MM.1S (cell line): ENCODE measurements at regions not wholly inside any gene's neighbourhood (a gene's known extent, or its start where the extent isn't known, plus 50 kb on each side); places are given as distances from the start of the nearest gene placed in this dataset.
"Not testable (repeated sequence)": the region's sequence is repeated elsewhere in the genome, so short reads cannot be mapped to it uniquely, and the experiment has no call there.

Source experiments
- DNase-seq: peaks from one replicate; pipeline ENCODE4 v3.0.0-alpha.2; 2015
- H2AFZ ChIP-seq: fragments of 300-600 bp; sonication (generic); 2 replicates; pipeline ENCODE4 v1.6.0; 2016; ENCODE audit warnings: antibody characterized with exemption, low read length
- H3F3A ChIP-seq: fragments of 300-600 bp; sonication (generic); 2 replicates; pipeline ENCODE4 v1.6.1; 2016; ENCODE audit warnings: mild to moderate bottlenecking, antibody characterized with exemption, low read length, moderate library complexity, mixed read lengths; ENCODE audit not compliant: insufficient read depth
- H3K27ac ChIP-seq: fragments of 300-600 bp; sonication (generic); 2 replicates; pipeline ENCODE4 v1.5.1; 2016; ENCODE audit warnings: mild to moderate bottlenecking, low read length
- H3K27me3 ChIP-seq: fragments of 300-600 bp; sonication (generic); replicated peaks from 2 replicates; pipeline ENCODE4 v1.6.0; 2016; ENCODE audit warnings: low read length; ENCODE audit not compliant: insufficient read depth
- H3K36me3 ChIP-seq: fragments of 300-600 bp; sonication (generic); replicated peaks from 2 replicates; pipeline ENCODE4 v1.6.1; 2016; ENCODE audit warnings: mild to moderate bottlenecking, low read length, mixed read lengths; ENCODE audit not compliant: insufficient read depth
- H3K4me1 ChIP-seq: fragments of 300-600 bp; sonication (generic); 2 replicates; pipeline ENCODE4 v1.6.1; 2016; ENCODE audit warnings: low read length, mixed read lengths
- H3K4me2 ChIP-seq: fragments of 300-600 bp; sonication (generic); 2 replicates; pipeline ENCODE4 v1.6.0; 2016; ENCODE audit warnings: low read depth, low read length
- H3K4me3 ChIP-seq: fragments of 300-600 bp; sonication (generic); 2 replicates; pipeline ENCODE4 v1.5.1; 2016; ENCODE audit warnings: low read length, mixed read lengths
- H3K79me2 ChIP-seq: fragments of 300-600 bp; sonication (generic); 2 replicates; pipeline ENCODE4 v1.6.1; 2016; ENCODE audit warnings: mixed run types, low read length, mixed read lengths
- H3K9ac ChIP-seq: fragments of 300-600 bp; sonication (generic); 2 replicates; pipeline ENCODE4 v1.6.1; 2016; ENCODE audit warnings: low read length, mixed read lengths
- H3K9me2 ChIP-seq: fragments of 300-600 bp; sonication (generic); replicated peaks from 2 replicates; pipeline ENCODE4 v1.6.1; 2016; ENCODE audit warnings: mild to moderate bottlenecking, low read length, mixed read lengths; ENCODE audit not compliant: insufficient read depth
- H3K9me3 ChIP-seq: fragments of 300-600 bp; sonication (generic); replicated peaks from 2 replicates; pipeline ENCODE4 v1.6.1; 2016; ENCODE audit warnings: mild to moderate bottlenecking, low read length, mixed read lengths; ENCODE audit not compliant: insufficient read depth
- H4K20me1 ChIP-seq: fragments of 300-600 bp; sonication (generic); 2 replicates; pipeline ENCODE4 v1.6.1; 2016; ENCODE audit warnings: mild to moderate bottlenecking, low read length, moderate library complexity, mixed read lengths; ENCODE audit not compliant: insufficient read depth
- EZH2 ChIP-seq: fragments of 300-600 bp; sonication (generic); optimal IDR thresholded peaks from 2 replicates; pipeline ENCODE3; 2017; ENCODE audit warnings: low read depth, mild to moderate bottlenecking, antibody characterized with exemption, low read length, mixed read lengths
- EZH2phosphoT487 ChIP-seq: fragments of 300-600 bp; sonication (generic); IDR thresholded peaks from 2 replicates; pipeline ENCODE4 v1.6.1; 2018; ENCODE audit warnings: antibody characterized with exemption, low read length

DNA sequence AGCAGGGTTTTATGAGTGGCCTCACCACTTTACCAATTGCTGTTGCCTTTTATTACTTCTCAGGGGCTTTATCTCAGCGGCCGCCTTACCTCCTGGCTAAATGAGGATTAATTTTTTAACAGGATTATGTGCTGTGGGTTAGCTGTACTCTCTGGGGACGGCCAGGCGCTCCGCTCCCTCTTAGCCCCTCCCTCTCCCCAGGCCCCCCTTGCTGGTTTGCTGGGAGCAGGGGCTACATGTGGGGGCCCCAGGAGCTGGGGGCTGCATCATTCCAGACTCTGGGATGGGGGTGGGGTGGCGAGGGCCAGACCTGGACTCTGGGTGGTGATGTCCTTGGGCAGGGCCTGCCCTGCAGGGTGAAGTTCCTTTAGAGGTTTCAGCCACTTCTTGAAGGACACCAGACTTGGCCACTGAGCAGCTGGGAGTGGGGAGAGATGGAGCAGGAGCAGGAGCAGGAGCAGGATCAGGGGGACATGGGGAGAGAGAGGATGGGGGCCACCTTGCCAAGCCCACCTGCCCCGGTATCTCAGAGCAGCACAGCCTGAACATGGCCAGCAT, 196.1 kb downstream of the GOLGA6L6 start:
- no peaks in the 10 kb centered on the region for H3K9me3 ChIP-seq
- no peaks in the 10 kb centered on the region for H3K27me3 ChIP-seq
- no peak for TF ChIP-seq EZH2phosphoT487
- H3K9me2 ChIP-seq, result no peaks in the 10 kb centered on the region
- DNase-seq, result peak; percentile 6
- H2AFZ ChIP-seq, result no peak overlapping the region
- H4K20me1 ChIP-seq, result no peaks in the 10 kb centered on the region
- H3K79me2 ChIP-seq, result no peaks in the 10 kb centered on the region
- no peaks in the 10 kb centered on the region for H3F3A ChIP-seq
- no peak overlapping the region for H3K9ac ChIP-seq
- H3K4me1 ChIP-seq, result no peaks in the 10 kb centered on the region
- no peaks in the 10 kb centered on the region for H3K36me3 ChIP-seq
- H3K4me2 ChIP-seq, result no peak overlapping the region
- no peak overlapping the region for H3K27ac ChIP-seq
- no peak overlapping the region for H3K4me3 ChIP-seq

DNA sequence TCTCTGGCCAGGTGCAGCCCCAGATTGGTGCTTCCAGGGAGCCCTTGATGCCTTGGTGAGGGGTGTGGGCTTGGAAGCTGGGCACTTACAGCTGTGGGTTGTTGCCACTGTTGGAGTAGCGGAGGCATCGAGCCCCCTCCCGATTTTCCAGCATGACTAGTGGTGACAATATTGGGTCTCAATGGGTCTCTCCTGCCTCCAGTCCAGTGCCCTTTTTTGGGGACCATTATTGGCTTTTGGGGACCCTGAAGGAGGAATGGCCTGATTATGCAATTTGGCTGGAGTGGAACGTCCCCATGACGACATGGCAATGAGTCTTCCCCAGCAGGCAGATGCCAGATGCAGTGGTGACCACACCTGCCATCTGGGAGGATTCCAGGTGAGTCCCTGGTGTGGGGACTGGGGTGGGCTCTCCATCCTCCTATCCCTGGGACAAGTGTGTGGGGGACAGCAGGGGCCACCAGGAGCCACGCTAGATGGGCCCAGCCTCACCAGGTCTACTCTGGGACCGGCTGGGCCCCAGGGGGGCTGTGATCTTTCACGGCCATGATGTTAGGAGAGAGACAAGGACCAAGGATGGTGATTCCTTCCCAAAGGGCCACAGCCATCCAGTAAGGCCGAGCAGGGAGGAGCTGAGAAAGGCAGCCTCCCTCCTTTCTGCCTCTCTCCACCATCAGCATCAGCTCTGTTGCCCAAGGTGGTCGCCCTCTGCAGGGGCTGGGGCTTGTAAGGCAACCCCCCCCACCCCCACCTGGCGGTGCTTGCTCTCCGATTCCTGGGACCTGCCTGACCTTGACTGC, 196.8 kb downstream of the GOLGA6L6 start:
- Histone ChIP-seq H3K4me1 (no peaks in the 10 kb centered on the region), H3K4me2 (no peak overlapping the region), H3K4me3 (no peak overlapping the region), H3K9me3 (no peaks in the 10 kb centered on the region), H3K9me2 (no peaks in the 10 kb centered on the region), H2AFZ (no peak overlapping the region), H3K27ac (no peak overlapping the region), H3K27me3 (no peaks in the 10 kb centered on the region), H3K36me3 (no peaks in the 10 kb centered on the region), H4K20me1 (no peaks in the 10 kb centered on the region), H3K79me2 (no peaks in the 10 kb centered on the region), H3K9ac (no peak overlapping the region), H3F3A (no peaks in the 10 kb centered on the region)
- peak; percentile 6 for DNase-seq
- TF ChIP-seq EZH2, result no peak

DNA sequence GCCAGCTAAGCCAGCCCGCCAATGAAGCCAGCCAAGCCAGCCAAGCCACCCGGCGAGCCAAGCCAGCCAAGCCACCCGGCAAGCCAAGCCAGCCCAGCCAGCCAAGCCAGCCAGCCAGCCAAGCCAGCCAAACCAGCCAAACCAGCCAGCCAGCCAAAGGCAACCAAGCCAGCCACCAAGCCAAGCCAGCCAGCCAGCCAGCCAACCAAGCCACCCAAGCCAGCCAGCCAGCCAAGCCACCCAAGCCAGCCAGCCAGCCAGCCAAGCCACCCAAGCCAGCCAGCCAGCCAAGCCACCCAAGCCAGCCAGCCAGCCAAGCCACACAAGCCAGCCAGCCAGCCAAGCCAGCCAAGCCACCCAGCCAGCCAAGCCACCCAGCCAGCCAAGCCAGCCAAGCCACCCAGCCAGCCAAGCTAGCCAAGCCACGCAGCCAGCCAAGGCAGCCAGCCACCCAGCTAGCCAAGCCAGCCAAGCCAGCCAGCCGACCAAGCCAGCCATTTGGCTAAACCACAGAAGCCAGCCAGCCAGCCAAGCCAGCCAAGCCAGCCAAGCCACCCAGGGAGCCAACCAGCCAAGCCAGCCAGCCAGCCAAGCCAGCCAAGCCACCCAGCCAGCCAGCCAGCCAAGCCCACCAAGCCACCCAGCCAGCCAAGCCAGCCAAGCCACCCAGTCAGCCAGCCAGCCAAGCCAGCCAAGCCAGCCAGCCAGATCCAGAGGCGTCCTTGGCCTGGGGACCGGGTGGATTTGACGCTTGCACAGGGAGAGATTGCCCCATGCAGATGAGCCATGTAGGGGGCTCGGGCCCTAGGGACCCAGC, 198.0 kb downstream of the GOLGA6L6 start:
- not testable (repeated sequence) for H3K36me3 ChIP-seq, H3F3A ChIP-seq, H3K9ac ChIP-seq, H4K20me1 ChIP-seq, H3K9me3 ChIP-seq, H2AFZ ChIP-seq, H3K79me2 ChIP-seq, H3K27me3 ChIP-seq, H3K4me1 ChIP-seq, DNase-seq, H3K4me2 ChIP-seq, H3K9me2 ChIP-seq, H3K27ac ChIP-seq, H3K4me3 ChIP-seq

DNA sequence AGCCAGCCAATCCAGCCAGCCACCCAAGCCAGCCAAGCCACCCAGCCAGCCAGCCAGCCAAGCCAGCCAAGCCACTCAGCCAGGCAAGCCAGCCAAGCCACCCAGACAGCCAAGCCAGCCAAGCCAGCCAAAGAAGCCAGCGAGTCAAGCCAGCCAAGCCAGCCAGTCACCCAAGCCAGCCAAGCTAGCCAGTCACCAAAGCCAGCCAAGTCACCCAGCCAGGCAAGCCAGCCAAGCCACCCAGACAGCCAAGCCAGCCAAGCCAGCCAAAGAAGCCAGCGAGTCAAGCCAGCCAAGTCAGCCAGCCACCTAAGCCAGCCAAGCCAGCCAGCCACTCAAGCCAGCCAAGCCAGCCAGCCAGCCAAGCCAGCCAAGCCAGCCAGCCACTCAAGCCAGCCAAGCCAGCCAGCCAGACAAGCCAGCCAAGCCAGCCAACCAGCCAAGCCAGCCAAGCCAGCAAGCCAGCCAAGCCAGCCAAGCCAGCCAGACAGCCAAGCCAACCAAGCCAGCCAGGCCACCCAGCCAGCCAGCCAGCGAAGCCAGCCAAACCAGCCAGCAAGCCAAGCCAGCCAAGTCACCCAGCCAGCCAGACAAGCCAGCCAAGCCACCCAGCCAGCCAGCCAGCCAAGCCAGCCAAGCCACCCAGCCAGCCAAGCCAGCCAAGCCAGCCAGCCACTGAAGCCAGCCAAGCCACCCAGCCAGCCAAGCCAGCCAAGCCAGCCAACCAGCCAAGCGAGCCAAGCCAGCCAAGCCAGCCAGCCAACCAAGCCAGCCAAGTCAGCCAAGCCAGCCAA, 198.8 kb downstream of the GOLGA6L6 start:
- not testable (repeated sequence) for H3F3A ChIP-seq, H3K36me3 ChIP-seq, H2AFZ ChIP-seq, H3K4me3 ChIP-seq, H3K4me1 ChIP-seq, H3K79me2 ChIP-seq, H3K27me3 ChIP-seq, H3K9me2 ChIP-seq, H3K27ac ChIP-seq, H3K9ac ChIP-seq, H4K20me1 ChIP-seq, DNase-seq, H3K4me2 ChIP-seq, H3K9me3 ChIP-seq
